ENCODE measurements at regions not wholly inside any gene's neighbourhood (a gene's known extent, or its start where the extent isn't known, plus 50 kb on each side); places are given as distances from the start of the nearest gene placed in this dataset.

- no peak for DNase-seq
Measured at GRCh38 chr3:30122359-30122758, 484.0 kb upstream of the TGFBR2 start.

GRCh38 chr3:30123224-30123623 is 483.2 kb upstream of the TGFBR2 start:
- no peak for DNase-seq

DNA sequence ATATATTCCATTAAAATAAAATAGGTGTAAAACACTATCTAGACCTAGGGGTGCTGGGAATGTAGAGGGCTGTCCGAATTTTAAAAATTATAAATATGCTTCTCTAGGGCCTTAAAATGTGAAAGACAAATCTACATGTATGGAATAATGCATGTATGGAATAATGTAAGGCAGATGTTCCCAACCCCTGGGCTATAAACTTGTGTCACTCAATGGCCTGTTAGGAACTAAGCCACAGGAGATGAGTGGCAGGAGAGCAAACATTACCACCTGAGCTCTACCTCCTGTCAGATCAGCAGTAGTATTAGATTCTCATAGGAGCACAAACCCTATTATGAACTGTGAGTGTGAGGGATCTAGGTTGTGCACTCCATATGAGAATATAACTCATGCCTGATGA is 482.6 kb upstream of the TGFBR2 start:
- DNase-seq, result no peak

DNA sequence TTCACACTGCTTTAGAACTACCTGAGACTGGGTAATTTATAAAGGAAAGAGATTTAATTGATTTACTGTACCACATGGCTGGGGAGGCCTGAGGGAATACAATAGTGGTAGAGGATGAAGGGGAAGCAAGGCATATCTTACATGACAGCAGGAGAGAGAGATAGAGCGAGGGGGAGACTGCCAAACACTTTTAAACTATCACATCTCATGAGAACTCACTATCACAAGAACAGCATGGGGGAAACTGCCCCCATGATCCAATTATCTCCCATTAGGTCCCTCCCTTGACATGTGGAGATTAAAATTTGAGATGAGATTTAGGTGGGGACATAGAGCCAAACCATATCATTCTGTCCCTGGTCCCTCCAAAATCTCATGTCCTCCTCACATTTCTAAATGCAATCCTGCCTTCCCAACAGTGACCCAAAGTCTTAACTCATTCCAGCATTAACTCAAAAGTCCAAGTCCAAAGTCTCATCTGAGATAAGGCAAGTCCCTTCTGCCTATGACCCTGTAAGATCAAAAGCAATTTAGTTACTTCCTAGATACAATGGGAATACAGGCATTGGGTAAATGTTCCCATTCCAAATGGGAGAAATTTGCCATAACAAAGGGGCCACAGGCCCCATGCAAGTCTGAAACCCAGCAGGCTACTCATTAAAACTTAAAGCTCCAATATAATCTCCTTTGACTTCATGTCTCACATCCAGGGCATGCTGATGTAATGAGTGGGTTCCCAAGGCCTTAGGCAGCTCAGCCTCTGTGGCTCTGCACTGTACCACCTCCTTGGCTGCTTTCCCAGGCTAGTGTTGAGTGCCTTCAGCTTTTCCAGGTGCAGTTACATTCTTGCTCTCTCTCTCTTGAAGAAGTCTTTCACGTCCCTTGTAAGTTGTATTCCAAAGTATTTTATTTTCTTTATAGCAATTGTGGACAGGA is 481.7 kb upstream of the TGFBR2 start:
- no peak for DNase-seq

- no peak for DNase-seq
Measured at GRCh38 chr3:30129765-30130164, 476.6 kb upstream of the TGFBR2 start.

DNA sequence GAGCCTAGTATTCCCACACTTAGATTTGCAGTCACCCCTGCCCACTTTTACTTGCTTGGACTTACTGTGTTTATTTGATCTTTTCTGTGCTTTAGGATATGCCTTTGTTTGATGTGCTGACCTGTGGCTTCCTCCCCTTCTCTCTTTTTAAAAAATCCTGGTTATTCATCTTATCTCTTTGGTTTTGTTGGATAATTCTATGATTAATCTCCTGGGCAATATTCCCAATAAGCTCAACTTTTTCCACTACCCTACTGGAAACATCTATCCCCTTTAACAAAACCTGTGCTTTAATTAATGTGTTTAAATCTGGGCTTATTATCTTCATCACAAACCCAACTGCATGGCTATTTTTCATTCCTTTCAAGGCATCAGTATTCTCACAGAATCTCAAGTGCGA is 476.0 kb upstream of the TGFBR2 start:
- DNase-seq, result no peak

DNA sequence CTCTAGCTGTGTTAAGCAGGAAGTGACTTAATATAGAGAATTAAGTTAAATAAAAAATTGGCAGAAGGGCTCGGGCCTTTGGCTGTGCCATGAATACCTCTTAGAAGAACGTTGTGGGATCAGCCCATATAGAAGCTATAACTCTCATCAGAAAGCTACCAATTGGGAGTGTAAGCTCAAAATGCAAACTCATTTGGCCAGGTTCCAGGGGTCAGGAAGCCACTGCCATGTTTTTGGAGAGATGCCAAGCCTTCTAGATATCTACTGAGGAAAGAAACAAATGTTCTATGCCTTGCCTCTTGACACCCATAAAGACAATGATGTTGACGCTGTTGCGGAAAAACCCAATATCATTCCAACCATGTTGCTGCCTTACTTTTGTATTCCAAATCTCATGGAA is 475.2 kb upstream of the TGFBR2 start:
- no peak for DNase-seq

DNA sequence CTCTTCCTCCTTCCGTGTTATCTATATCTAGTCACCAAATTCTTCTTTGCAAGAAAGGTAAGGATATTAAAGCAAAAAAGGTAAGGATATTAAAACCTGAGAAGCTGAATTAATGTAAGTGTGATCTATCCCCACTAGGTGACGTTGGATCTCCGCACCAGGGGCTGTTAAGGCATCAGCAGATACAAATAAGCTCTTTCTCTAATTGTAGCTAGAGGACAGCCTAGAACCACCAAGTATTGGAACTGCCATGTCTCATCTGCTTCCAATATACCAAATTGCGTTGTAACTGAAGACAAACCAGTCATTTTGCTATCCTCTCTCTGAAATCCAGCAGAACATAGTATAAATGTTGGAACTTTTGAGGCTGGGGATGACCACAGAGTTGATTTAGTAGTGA is 471.2 kb upstream of the TGFBR2 start:
- no peak for DNase-seq

DNA sequence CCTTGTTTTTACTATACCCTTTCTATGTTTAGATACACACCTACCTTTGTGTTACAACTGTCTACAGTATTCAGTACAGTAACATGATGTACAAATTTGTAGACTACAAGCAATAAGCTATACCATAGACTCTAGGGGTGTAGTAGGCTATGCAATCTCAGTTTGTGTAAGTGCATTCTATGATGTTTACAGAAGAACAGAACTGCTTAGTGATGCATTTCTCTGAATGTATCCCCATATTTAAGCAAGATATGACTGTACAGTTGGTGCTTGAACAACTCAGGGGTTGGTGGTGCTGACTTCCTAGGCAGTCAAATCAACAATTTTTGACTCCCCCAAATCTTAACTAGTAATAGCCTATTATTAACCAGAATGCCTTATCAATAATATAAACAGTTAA is 467.1 kb upstream of the TGFBR2 start:
- DNase-seq, result no peak

- DNase-seq, result no peak
Measured at GRCh38 chr3:30140356-30141075, 465.9 kb upstream of the TGFBR2 start.

DNA sequence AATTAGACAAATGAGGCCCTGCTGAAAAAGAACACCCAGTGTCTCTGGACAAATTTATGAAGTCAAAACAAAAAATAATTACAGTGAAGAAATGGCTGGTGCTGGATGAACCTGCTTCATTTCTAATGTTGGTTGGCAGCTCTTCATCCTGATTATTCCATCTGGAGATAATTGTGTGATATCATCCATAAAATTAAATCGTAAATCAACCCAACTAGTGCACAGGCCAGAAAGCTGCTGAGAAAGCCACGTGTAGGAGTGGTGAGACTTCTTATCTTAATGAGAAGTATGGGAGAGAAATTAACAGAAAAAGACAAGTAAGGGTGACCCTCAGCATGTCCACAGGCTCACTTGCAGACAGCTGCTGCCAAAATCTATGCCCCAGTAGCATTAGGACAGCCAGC is 465.2 kb upstream of the TGFBR2 start:
- no peak for DNase-seq

DNA sequence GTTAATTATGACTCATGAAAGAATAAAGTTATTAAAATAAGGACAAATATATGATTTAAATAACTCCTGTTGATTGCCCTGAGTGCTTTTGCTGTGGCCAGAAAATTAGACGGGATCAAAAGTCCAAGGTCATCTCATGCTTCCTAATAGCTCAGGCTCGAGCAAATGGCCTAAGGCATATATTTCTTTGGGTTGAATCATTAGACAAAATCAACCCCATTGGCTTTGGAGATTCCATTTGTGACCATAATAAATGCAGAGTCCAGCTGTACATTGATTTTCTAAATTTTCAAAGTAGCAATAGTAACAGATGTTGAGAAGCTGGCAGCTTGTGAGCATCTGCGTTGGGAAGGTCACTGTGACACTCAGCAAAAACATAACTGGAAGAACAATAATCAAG is 464.5 kb upstream of the TGFBR2 start:
- no peak for DNase-seq

DNA sequence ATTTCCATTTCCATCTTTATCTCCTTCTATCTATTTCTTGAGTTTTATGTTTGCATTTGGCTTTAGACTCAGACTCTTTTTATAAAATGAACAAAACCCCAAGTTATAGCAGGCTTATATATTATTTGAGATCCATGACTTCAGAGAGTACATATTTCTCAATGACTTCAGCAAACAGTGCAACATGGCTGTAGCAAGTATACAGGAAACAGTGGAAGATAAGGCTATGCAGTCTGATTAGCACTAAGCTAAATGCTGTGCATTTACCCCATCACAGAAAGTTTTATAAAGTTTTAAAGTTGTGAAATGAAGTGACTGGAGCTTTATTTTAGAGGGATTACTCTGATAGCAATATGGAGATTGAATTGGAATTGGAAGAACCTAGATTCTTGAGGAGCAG is 463.5 kb upstream of the TGFBR2 start:
- no peak for DNase-seq

- DNase-seq, result no peak
Measured at GRCh38 chr3:30145281-30145680, 461.1 kb upstream of the TGFBR2 start.

DNA sequence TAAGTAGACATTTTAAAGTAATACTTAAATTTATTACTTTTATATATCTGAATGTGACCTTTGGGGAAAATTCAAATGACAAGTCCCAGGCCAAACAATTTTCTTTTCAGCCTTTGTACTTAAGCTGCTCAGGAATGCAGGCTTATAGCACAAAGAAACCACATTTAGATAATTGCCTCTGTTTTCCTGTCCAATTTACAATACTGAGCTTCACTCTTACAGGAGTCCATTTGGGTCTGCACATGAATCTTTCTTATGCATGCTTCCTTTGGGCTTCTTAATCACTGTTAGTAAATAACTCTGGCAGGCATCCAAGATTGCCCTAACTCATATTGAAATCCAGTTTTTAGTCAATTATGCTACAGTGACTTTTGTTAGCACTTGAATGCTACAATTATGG is 459.4 kb upstream of the TGFBR2 start:
- no peak for DNase-seq

GRCh38 chr3:30154853-30155252 is 451.5 kb upstream of the TGFBR2 start:
- no peak for DNase-seq

GRCh38 chr3:30155755-30156154 is 450.6 kb upstream of the TGFBR2 start:
- DNase-seq, result no peak

DNA sequence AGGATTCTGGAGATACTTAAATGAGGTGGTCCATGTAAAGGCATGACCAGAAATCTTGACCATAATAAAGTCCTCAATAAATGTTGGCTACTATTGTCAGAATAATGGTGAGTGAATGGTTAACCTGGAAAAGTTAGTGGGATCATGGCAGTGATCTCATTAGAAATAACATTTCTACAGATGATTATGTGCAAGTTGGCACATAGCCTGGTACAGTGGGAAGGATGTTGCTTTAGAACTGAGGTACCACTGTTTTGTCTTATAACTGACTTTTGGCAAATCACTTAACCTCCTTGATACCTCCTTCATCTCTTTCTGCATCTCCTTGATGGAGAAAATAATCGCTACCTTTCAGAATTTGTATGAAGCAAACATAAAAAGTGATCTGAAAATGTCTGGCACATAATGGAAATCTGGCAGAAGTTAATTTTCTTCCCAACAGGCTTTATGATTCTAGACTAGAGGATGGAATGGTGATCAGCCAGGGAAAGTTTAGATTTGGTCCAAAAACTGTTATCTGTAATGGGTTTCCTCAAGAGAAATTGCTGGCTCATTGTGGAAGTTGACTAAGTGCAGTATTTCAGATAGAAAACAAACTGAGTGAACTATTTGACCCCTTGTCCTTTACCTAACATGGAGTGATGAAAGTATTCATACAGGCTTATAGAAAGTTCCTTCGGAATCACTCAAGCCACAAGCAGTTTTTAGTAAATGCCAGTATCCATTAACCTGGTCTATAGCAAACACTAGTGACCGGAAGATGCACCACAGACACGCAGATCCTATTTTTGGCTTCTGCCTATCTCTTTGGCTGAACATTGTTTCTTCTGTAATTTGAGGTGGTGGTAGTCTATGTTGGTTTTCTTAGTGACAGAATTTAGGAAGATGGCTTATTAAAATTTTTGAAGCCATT is 449.6 kb upstream of the TGFBR2 start:
- DNase-seq, result no peak

DNA sequence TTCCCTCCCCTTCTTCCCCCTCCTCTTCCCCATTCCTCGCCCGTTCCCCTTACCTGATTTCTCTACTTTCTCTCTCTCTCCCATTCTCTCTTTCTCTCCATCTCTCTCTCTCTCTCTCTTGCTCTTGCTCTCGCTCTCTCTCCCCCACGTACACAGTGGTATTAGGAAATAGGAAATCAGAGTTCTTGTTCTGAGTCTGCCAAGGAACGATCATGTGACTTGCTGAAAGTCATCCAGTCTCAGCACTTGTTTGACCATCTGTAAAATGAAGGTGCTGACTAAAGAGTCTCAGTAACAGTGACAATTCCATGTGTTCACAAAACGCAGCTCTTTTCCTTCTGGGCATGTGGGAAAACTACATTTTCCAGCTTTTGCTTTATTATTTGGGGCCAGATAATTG is 445.0 kb upstream of the TGFBR2 start:
- DNase-seq, result no peak

GRCh38 chr3:30162579-30162978 is 443.8 kb upstream of the TGFBR2 start:
- DNase-seq, result no peak

- DNase-seq, result no peak
Measured at GRCh38 chr3:30166535-30166934, 439.9 kb upstream of the TGFBR2 start.

DNA sequence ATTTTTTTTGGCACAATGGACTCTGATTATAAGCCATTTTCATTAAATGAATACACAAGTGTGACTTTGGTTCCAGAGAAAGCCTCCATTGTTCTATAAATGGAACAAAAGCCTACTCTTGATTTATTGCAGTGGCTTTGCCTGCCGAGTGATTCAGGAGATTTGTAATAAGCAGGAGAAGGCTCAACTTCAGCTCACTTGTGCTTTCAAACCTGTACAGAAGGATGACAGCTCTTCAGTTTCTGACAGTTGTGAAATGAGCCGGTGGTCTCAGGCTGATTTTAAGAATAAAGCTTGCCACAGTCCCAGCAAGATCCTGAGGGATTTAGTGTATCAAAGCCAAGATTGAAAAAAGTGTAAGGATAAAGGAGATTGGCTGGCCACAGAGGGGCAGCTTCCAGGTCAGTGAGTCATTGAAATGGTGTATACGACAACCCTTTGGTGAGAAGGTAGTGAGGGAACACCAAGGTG is 438.8 kb upstream of the TGFBR2 start:
- no peak for DNase-seq

GRCh38 chr3:30169487-30169886 is 436.9 kb upstream of the TGFBR2 start:
- no peak for DNase-seq

All from stimulated activated naive CD4-positive, alpha-beta T cell (primary cell).